ENCODE measurements at regions not wholly inside any gene's neighbourhood (a gene's known extent, or its start where the extent isn't known, plus 50 kb on each side); places are given as distances from the start of the nearest gene placed in this dataset.
"Not testable (repeated sequence)": the region's sequence is repeated elsewhere in the genome, so short reads cannot be mapped to it uniquely, and the experiment has no call there.

- not testable (repeated sequence) for H3K36me3 ChIP-seq (ENCODE audit: control insufficient read depth, insufficient read depth, low read length); H3K27ac Mint-ChIP-seq; H3K36me3 Mint-ChIP-seq; DNase-seq; H3K4me1 ChIP-seq (ENCODE audit: control insufficient read depth, insufficient read depth, low read length, poor library complexity, severe bottlenecking); H3K9me3 ChIP-seq (ENCODE audit: control insufficient read depth in 2 of 2, low read length in 2 of 2); H3K27me3 ChIP-seq (ENCODE audit: control insufficient read depth, insufficient read depth, low read length); H3K27me3 Mint-ChIP-seq; ATAC-seq (ENCODE audit: low read depth in 2 of 2); H3K4me3 Mint-ChIP-seq; H3K4me1 Mint-ChIP-seq; H3K9me3 Mint-ChIP-seq; H3K27ac ChIP-seq (ENCODE audit: insufficient read depth, low read length, poor library complexity, severe bottlenecking); H3K4me3 ChIP-seq (ENCODE audit: low read depth, low read length)
Measured at GRCh38 chr9:67153501-67153900, 161.2 kb upstream of the SPATA31A3 start.

GRCh38 chr9:67142392-67143107, 150.2 kb upstream of the SPATA31A3 start:
- H3K4me1 ChIP-seq (ENCODE audit: control insufficient read depth, insufficient read depth, low read length, poor library complexity, severe bottlenecking); H3K4me1 Mint-ChIP-seq; H3K9me3 ChIP-seq (ENCODE audit: control insufficient read depth in 2 of 2, low read length in 2 of 2); H3K27ac ChIP-seq (ENCODE audit: insufficient read depth, low read length, poor library complexity, severe bottlenecking); H3K36me3 Mint-ChIP-seq; ATAC-seq (ENCODE audit: low read depth in 2 of 2); H3K4me3 Mint-ChIP-seq; H3K36me3 ChIP-seq (ENCODE audit: control insufficient read depth, insufficient read depth, low read length); H3K9me3 Mint-ChIP-seq; H3K4me3 ChIP-seq (ENCODE audit: low read depth, low read length); H3K27me3 Mint-ChIP-seq; DNase-seq; H3K27ac Mint-ChIP-seq; H3K27me3 ChIP-seq (ENCODE audit: control insufficient read depth, insufficient read depth, low read length): not testable (repeated sequence)

GRCh38 chr9:67136376-67136775, 144.0 kb upstream of the SPATA31A3 start:
- H3K9me3 Mint-ChIP-seq; H3K27me3 Mint-ChIP-seq; H3K27ac Mint-ChIP-seq; H3K27ac ChIP-seq (ENCODE audit: insufficient read depth, low read length, poor library complexity, severe bottlenecking); ATAC-seq (ENCODE audit: low read depth in 2 of 2); H3K4me1 Mint-ChIP-seq; H3K4me1 ChIP-seq (ENCODE audit: control insufficient read depth, insufficient read depth, low read length, poor library complexity, severe bottlenecking); H3K36me3 Mint-ChIP-seq; DNase-seq; H3K36me3 ChIP-seq (ENCODE audit: control insufficient read depth, insufficient read depth, low read length); H3K9me3 ChIP-seq (ENCODE audit: control insufficient read depth in 2 of 2, low read length in 2 of 2); H3K4me3 ChIP-seq (ENCODE audit: low read depth, low read length); H3K4me3 Mint-ChIP-seq; H3K27me3 ChIP-seq (ENCODE audit: control insufficient read depth, insufficient read depth, low read length): not testable (repeated sequence)

GRCh38 chr9:67133124-67133523, 140.8 kb upstream of the SPATA31A3 start:
- not testable (repeated sequence) for H3K9me3 ChIP-seq (ENCODE audit: control insufficient read depth in 2 of 2, low read length in 2 of 2); H3K27ac ChIP-seq (ENCODE audit: insufficient read depth, low read length, poor library complexity, severe bottlenecking); H3K27ac Mint-ChIP-seq; H3K36me3 Mint-ChIP-seq; H3K4me3 Mint-ChIP-seq; ATAC-seq (ENCODE audit: low read depth in 2 of 2); DNase-seq; H3K36me3 ChIP-seq (ENCODE audit: control insufficient read depth, insufficient read depth, low read length); H3K4me3 ChIP-seq (ENCODE audit: low read depth, low read length); H3K27me3 Mint-ChIP-seq; H3K4me1 ChIP-seq (ENCODE audit: control insufficient read depth, insufficient read depth, low read length, poor library complexity, severe bottlenecking); H3K27me3 ChIP-seq (ENCODE audit: control insufficient read depth, insufficient read depth, low read length); H3K9me3 Mint-ChIP-seq; H3K4me1 Mint-ChIP-seq

GRCh38 chr9:67116761-67117160, 124.4 kb upstream of the SPATA31A3 start:
- H3K36me3 ChIP-seq (ENCODE audit: control insufficient read depth, insufficient read depth, low read length); H3K4me3 ChIP-seq (ENCODE audit: low read depth, low read length); H3K9me3 Mint-ChIP-seq; H3K9me3 ChIP-seq (ENCODE audit: control insufficient read depth in 2 of 2, low read length in 2 of 2); H3K36me3 Mint-ChIP-seq; H3K4me1 ChIP-seq (ENCODE audit: control insufficient read depth, insufficient read depth, low read length, poor library complexity, severe bottlenecking); H3K27ac Mint-ChIP-seq; H3K4me1 Mint-ChIP-seq; ATAC-seq (ENCODE audit: low read depth in 2 of 2); H3K4me3 Mint-ChIP-seq; DNase-seq; H3K27me3 Mint-ChIP-seq; H3K27me3 ChIP-seq (ENCODE audit: control insufficient read depth, insufficient read depth, low read length); H3K27ac ChIP-seq (ENCODE audit: insufficient read depth, low read length, poor library complexity, severe bottlenecking): not testable (repeated sequence)

GRCh38 chr9:67112148-67112547, 119.8 kb upstream of the SPATA31A3 start:
- not testable (repeated sequence) for H3K36me3 ChIP-seq (ENCODE audit: control insufficient read depth, insufficient read depth, low read length); H3K9me3 ChIP-seq (ENCODE audit: control insufficient read depth in 2 of 2, low read length in 2 of 2); ATAC-seq (ENCODE audit: low read depth in 2 of 2); H3K27me3 Mint-ChIP-seq; H3K4me1 ChIP-seq (ENCODE audit: control insufficient read depth, insufficient read depth, low read length, poor library complexity, severe bottlenecking); H3K9me3 Mint-ChIP-seq; H3K4me1 Mint-ChIP-seq; H3K27ac Mint-ChIP-seq; DNase-seq; H3K36me3 Mint-ChIP-seq; H3K4me3 ChIP-seq (ENCODE audit: low read depth, low read length); H3K4me3 Mint-ChIP-seq; H3K27ac ChIP-seq (ENCODE audit: insufficient read depth, low read length, poor library complexity, severe bottlenecking); H3K27me3 ChIP-seq (ENCODE audit: control insufficient read depth, insufficient read depth, low read length)

GRCh38 chr9:67111733-67112132, 119.4 kb upstream of the SPATA31A3 start:
- H3K4me3 ChIP-seq (ENCODE audit: low read depth, low read length); H3K27ac ChIP-seq (ENCODE audit: insufficient read depth, low read length, poor library complexity, severe bottlenecking); H3K36me3 Mint-ChIP-seq; H3K27me3 ChIP-seq (ENCODE audit: control insufficient read depth, insufficient read depth, low read length); H3K4me1 Mint-ChIP-seq; H3K4me1 ChIP-seq (ENCODE audit: control insufficient read depth, insufficient read depth, low read length, poor library complexity, severe bottlenecking); H3K27me3 Mint-ChIP-seq; H3K27ac Mint-ChIP-seq; H3K4me3 Mint-ChIP-seq; H3K36me3 ChIP-seq (ENCODE audit: control insufficient read depth, insufficient read depth, low read length); DNase-seq; ATAC-seq (ENCODE audit: low read depth in 2 of 2); H3K9me3 ChIP-seq (ENCODE audit: control insufficient read depth in 2 of 2, low read length in 2 of 2); H3K9me3 Mint-ChIP-seq: not testable (repeated sequence)

GRCh38 chr9:67109859-67110258, 117.5 kb upstream of the SPATA31A3 start:
- ATAC-seq (ENCODE audit: low read depth in 2 of 2); H3K9me3 Mint-ChIP-seq; H3K27me3 Mint-ChIP-seq; H3K27ac Mint-ChIP-seq; H3K36me3 ChIP-seq (ENCODE audit: control insufficient read depth, insufficient read depth, low read length); DNase-seq; H3K27ac ChIP-seq (ENCODE audit: insufficient read depth, low read length, poor library complexity, severe bottlenecking); H3K27me3 ChIP-seq (ENCODE audit: control insufficient read depth, insufficient read depth, low read length); H3K4me1 ChIP-seq (ENCODE audit: control insufficient read depth, insufficient read depth, low read length, poor library complexity, severe bottlenecking); H3K4me3 ChIP-seq (ENCODE audit: low read depth, low read length); H3K4me1 Mint-ChIP-seq; H3K4me3 Mint-ChIP-seq; H3K9me3 ChIP-seq (ENCODE audit: control insufficient read depth in 2 of 2, low read length in 2 of 2); H3K36me3 Mint-ChIP-seq: not testable (repeated sequence)

Measured in CD4-positive, CD25-positive, alpha-beta regulatory T cell (primary cell).